ENCODE measurements at regions not wholly inside any gene's neighbourhood (a gene's known extent, or its start where the extent isn't known, plus 50 kb on each side); places are given as distances from the start of the nearest gene placed in this dataset.

- TF ChIP-seq, protein P1, sequence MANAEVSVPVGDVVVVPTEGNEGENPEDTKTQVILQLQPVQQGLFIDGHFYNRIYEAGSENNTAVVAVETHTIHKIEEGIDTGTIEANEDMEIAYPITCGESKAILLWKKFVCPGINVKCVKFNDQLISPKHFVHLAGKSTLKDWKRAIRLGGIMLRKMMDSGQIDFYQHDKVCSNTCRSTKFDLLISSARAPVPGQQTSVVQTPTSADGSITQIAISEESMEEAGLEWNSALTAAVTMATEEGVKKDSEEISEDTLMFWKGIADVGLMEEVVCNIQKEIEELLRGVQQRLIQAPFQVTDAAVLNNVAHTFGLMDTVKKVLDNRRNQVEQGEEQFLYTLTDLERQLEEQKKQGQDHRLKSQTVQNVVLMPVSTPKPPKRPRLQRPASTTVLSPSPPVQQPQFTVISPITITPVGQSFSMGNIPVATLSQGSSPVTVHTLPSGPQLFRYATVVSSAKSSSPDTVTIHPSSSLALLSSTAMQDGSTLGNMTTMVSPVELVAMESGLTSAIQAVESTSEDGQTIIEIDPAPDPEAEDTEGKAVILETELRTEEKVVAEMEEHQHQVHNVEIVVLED (CRISPR knock-in tag; IDR thresholded peaks at IDR 0.05) = no peak
- TF ChIP-seq, protein P2, sequence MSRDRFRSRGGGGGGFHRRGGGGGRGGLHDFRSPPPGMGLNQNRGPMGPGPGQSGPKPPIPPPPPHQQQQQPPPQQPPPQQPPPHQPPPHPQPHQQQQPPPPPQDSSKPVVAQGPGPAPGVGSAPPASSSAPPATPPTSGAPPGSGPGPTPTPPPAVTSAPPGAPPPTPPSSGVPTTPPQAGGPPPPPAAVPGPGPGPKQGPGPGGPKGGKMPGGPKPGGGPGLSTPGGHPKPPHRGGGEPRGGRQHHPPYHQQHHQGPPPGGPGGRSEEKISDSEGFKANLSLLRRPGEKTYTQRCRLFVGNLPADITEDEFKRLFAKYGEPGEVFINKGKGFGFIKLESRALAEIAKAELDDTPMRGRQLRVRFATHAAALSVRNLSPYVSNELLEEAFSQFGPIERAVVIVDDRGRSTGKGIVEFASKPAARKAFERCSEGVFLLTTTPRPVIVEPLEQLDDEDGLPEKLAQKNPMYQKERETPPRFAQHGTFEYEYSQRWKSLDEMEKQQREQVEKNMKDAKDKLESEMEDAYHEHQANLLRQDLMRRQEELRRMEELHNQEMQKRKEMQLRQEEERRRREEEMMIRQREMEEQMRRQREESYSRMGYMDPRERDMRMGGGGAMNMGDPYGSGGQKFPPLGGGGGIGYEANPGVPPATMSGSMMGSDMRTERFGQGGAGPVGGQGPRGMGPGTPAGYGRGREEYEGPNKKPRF (IDR thresholded peaks at IDR 0.05; ENCODE audit: low read depth, low read length) = no peak
- TF ChIP-seq FOS (IDR thresholded peaks at IDR 0.05; ENCODE audit: extremely low read depth, insufficient read length) = no peak
- no peak for TF ChIP-seq ZNF282 (CRISPR knock-in tag; IDR thresholded peaks at IDR 0.05)
- TF ChIP-seq DIDO1 (tag; IDR thresholded peaks at IDR 0.05; ENCODE audit: low read depth) = 0 out of 2 replicates have a peak, but pooled peaks have one; percentile 10
- no peak for TF ChIP-seq ZNF239 (CRISPR knock-in tag; IDR thresholded peaks at IDR 0.05)
- peak; percentile 39; the same call in 1 of the 2 replicates for TF ChIP-seq NFE2 (IDR thresholded peaks at IDR 0.05; ENCODE audit: low read depth)
- peak in 1 of 2 experiments; percentile 65; a peak in 1 of 4 replicates for TF ChIP-seq TEAD1 (CRISPR knock-in tag; IDR thresholded peaks at IDR 0.05)
- TF ChIP-seq RAD21 (CRISPR knock-in tag; conservative IDR thresholded peaks at IDR 0.05 in 1 of 2, IDR thresholded peaks at IDR 0.05 in 1 of 2) = no peak
- no peak for TF ChIP-seq ZNF121 (CRISPR knock-in tag; conservative IDR thresholded peaks at IDR 0.05)
- TF ChIP-seq ZNF79 (CRISPR knock-in tag; IDR thresholded peaks at IDR 0.05; ENCODE audit: low read depth) = no peak
- peak; percentile 75 for TF ChIP-seq ZNF444 (CRISPR knock-in tag; IDR thresholded peaks at IDR 0.05)
- no peak for TF ChIP-seq SLC30A9 (CRISPR knock-in tag; IDR thresholded peaks at IDR 0.05)
- TF ChIP-seq REST (IDR thresholded peaks at IDR 0.05; ENCODE audit: borderline replicate concordance) = no peak
- no peak; the same call in 1 of the 2 replicates for TF ChIP-seq REST (CRISPR knock-in tag; IDR thresholded peaks at IDR 0.05; ENCODE audit: low read depth)
- no peak for TF ChIP-seq ZNF175 (CRISPR knock-in tag; IDR thresholded peaks at IDR 0.05; ENCODE audit: low read depth)
- TF ChIP-seq ZC3H11A (IDR thresholded peaks at IDR 0.05; ENCODE audit: low read depth, low read length) = no peak
Measured at GRCh38 chr1:148388260-148389026, 94.7 kb downstream of the PPIAL4G start (continued).

Measured in K562 (cell line).